ENCODE measurements at regions not wholly inside any gene's neighbourhood (a gene's known extent, or its start where the extent isn't known, plus 50 kb on each side); places are given as distances from the start of the nearest gene placed in this dataset.

GRCh38 chr4:126947536-126947935 is 685.2 kb upstream of the INTU start:
- Histone ChIP-seq H3K9me3 (replicated peaks; ENCODE audit: control insufficient read depth, insufficient read depth, low read length) (no peaks in the 10 kb centered on the region), H3K27ac (ENCODE audit: insufficient read depth, low read depth, low read length) (no peak overlapping the region), H2AFZ (ENCODE audit: low read depth, low read length) (no peak overlapping the region), H3K9me1 (replicated peaks; ENCODE audit: control insufficient read depth, extremely low read depth, insufficient read depth, low read length) (no peaks in the 10 kb centered on the region), H3K9ac (replicated peaks; ENCODE audit: extremely low read depth, insufficient read depth, low read length) (no peak overlapping the region), H3K4me1 (ENCODE audit: control insufficient read depth, extremely low read depth, insufficient read depth, low read length) (no peaks in the 10 kb centered on the region), H3K27me3 (ENCODE audit: control insufficient read depth in 2 of 2, insufficient read depth in 2 of 2, low read length in 2 of 2) (no peaks in the 10 kb centered on the region), H4K20me1 (replicated peaks; ENCODE audit: control insufficient read depth, extremely low read depth, insufficient read depth, low read length) (no peaks in the 10 kb centered on the region), H3K4me2 (ENCODE audit: insufficient read depth, low read length) (no peak overlapping the region), H3K79me2 (ENCODE audit: control insufficient read depth, insufficient read depth, low read length) (no peaks in the 10 kb centered on the region), H3K36me3 (ENCODE audit: control insufficient read depth in 2 of 2, extremely low read depth in 1 of 2, insufficient read depth in 2 of 2, low read length in 2 of 2) (no peaks in the 10 kb centered on the region), H3K4me3 (replicated peaks in 1 of 3; ENCODE audit: insufficient read depth in 1 of 3, low read depth in 1 of 3, low read length in 3 of 3) (no peak overlapping the region)
- POLR2A ChIA-PET = no interaction called here
- intact Hi-C loops (cut with micrococcal nuclease) = no loop called here
- CTCF ChIA-PET = no interaction called here
- BruUV-seq (replicated peaks) = no TSS peak
- dilution Hi-C loops (cut with MboI; ENCODE audit: extremely low pct_ligation_motif_present, low sequenced_read_pairs) = no loop called here
- TF ChIP-seq EZH2 (IDR thresholded peaks at IDR 0.05; ENCODE audit: borderline replicate concordance, low read depth, low read length, severe bottlenecking) (no peak), GATA2 (IDR thresholded peaks at IDR 0.05; ENCODE audit: insufficient read depth, insufficient read length, low read depth, low read length) (no peak), FOS (IDR thresholded peaks at IDR 0.05; ENCODE audit: borderline replicate concordance, insufficient read depth, low read length) (no peak), MYC (IDR thresholded peaks at IDR 0.05; ENCODE audit: low read depth, low read length) (no peak), POLR2AphosphoS5 (IDR thresholded peaks at IDR 0.05; ENCODE audit: insufficient read depth, low read depth, low read length) (no peak), MAX (IDR thresholded peaks at IDR 0.05; ENCODE audit: insufficient read depth, insufficient read length) (no peak), JUN (IDR thresholded peaks at IDR 0.05; ENCODE audit: borderline replicate concordance, insufficient read depth, insufficient read length, low read depth) (no peak), POLR2A (IDR thresholded peaks at IDR 0.05; ENCODE audit: low read depth, low read length) (no peak)
- TF ChIP-seq, protein P1, sequence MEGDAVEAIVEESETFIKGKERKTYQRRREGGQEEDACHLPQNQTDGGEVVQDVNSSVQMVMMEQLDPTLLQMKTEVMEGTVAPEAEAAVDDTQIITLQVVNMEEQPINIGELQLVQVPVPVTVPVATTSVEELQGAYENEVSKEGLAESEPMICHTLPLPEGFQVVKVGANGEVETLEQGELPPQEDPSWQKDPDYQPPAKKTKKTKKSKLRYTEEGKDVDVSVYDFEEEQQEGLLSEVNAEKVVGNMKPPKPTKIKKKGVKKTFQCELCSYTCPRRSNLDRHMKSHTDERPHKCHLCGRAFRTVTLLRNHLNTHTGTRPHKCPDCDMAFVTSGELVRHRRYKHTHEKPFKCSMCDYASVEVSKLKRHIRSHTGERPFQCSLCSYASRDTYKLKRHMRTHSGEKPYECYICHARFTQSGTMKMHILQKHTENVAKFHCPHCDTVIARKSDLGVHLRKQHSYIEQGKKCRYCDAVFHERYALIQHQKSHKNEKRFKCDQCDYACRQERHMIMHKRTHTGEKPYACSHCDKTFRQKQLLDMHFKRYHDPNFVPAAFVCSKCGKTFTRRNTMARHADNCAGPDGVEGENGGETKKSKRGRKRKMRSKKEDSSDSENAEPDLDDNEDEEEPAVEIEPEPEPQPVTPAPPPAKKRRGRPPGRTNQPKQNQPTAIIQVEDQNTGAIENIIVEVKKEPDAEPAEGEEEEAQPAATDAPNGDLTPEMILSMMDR (IDR thresholded peaks at IDR 0.05; ENCODE audit: extremely low read depth in 1 of 2, insufficient read depth in 1 of 2, low read depth in 1 of 2, low read length in 2 of 2) = no peak
- no peak for FAIRE-seq
- no peak for DNase-seq (ENCODE audit: low read depth, low spot score)
